Nephron (organoid): ENCODE measurements at regions not wholly inside any gene's neighbourhood (a gene's known extent, or its start where the extent isn't known, plus 50 kb on each side); places are given as distances from the start of the nearest gene placed in this dataset.
A peak's percentile ranks its signal among the peaks of the same experiment; 100 is the strongest.

Source experiments
- H3K27ac Mint-ChIP-seq, 3 experiments: 2 replicates each; pipeline ENCODE4 v1.8.0; 2020; ENCODE audit warnings: mixed read lengths in 3 of 3, mild to moderate bottlenecking in 2 of 3, moderate library complexity in 1 of 3
- H3K27me3 Mint-ChIP-seq: 2 replicates; pipeline ENCODE4 v1.8.0; 2021; ENCODE audit warnings: low read depth, mild to moderate bottlenecking, moderate library complexity, mixed read lengths
- H3K36me3 Mint-ChIP-seq: 2 replicates; pipeline ENCODE4 v1.8.0; 2020; ENCODE audit warnings: low read depth, mixed read lengths
- H3K4me1 Mint-ChIP-seq: 2 replicates; pipeline ENCODE4 v1.8.0; 2020; ENCODE audit warnings: mixed read lengths
- H3K4me3 Mint-ChIP-seq, 3 experiments: 2 replicates each; pipeline ENCODE4 v1.8.0; 2020; ENCODE audit warnings: mild to moderate bottlenecking in 3 of 3, mixed read lengths in 3 of 3, moderate library complexity in 2 of 3
- H3K9me3 Mint-ChIP-seq: 2 replicates; pipeline ENCODE4 v1.8.0; 2020; ENCODE audit warnings: mixed read lengths
- TF ChIP-seq, protein P1 (sequence below), 3 experiments: fragments of 200-600 bp; sonication (generic); IDR thresholded peaks; one replicate each; pipeline ENCODE4 v1.5.0; 2021; ENCODE audit warnings: antibody characterized with exemption in 3 of 3; ENCODE audit not compliant: unreplicated experiment in 3 of 3

DNA sequence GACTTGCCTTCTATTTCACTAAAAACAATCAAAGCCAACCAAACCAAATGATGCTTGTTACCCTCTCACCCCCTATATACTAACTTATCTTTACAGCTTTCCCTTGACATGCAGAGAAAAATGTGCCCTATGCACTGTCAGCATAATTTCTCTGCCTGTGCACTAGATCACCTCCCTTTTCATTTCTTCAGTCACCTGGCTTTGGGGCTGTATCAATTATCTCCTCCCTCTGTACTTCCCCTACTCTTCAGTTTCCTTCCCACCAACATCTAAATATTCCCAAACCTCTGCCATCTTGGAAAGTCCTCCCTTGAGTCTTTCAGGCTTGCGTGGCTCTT, 103.5 kb upstream of the TAPT1 start:
- no peaks in the 10 kb centered on the region for H3K9me3 Mint-ChIP-seq
- H3K4me1 Mint-ChIP-seq, result peaks cover 24% of the 10 kb centered on the region
- peak overlapping the region in 2 of 3 experiments; percentile 37 to 51 for H3K27ac Mint-ChIP-seq
- H3K36me3 Mint-ChIP-seq, result no peaks in the 10 kb centered on the region
- no peak overlapping the region for H3K4me3 Mint-ChIP-seq
- TF ChIP-seq, protein P1, sequence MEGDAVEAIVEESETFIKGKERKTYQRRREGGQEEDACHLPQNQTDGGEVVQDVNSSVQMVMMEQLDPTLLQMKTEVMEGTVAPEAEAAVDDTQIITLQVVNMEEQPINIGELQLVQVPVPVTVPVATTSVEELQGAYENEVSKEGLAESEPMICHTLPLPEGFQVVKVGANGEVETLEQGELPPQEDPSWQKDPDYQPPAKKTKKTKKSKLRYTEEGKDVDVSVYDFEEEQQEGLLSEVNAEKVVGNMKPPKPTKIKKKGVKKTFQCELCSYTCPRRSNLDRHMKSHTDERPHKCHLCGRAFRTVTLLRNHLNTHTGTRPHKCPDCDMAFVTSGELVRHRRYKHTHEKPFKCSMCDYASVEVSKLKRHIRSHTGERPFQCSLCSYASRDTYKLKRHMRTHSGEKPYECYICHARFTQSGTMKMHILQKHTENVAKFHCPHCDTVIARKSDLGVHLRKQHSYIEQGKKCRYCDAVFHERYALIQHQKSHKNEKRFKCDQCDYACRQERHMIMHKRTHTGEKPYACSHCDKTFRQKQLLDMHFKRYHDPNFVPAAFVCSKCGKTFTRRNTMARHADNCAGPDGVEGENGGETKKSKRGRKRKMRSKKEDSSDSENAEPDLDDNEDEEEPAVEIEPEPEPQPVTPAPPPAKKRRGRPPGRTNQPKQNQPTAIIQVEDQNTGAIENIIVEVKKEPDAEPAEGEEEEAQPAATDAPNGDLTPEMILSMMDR (IDR thresholded peaks at IDR 0.05; ENCODE audit: unreplicated experiment in 3 of 3), result no peak
- H3K27me3 Mint-ChIP-seq, result no peaks in the 10 kb centered on the region

DNA sequence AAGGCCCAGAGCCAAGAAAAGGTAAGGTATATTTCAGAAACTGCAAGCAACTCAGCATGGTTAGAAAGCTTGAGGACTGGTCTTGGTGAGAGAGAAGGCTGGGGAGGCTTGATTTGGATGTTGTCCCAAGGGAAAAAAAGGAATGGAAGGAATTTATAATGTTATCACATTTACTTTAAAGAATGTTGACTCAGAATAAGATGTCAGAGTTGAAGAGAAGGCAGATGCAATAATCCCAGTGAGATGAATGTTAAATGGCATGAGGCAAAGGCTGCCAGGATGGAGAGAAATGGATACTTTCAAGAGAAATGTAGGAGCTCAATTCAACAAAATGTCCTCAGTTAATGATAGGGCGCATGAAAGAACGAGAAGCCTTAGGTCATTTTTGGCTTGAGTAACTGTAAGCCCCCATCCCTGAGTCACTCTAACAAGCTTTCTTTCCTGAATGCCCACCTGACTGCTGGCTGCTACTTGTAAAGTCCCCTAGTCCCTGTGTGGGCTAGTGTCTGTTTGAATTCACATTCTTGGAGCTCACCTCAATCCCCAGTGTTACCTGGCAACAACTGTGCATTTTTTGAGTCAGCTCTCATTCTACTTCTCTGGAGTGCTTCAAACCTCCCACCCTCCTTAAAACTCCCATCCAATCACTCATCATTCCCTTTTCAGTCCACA, 103.0 kb upstream of the TAPT1 start:
- Mint-ChIP-seq H3K4me3 (no peak overlapping the region), H3K9me3 (no peaks in the 10 kb centered on the region), H3K27ac (peak overlapping the region in 2 of 3 experiments; percentile 37 to 51), H3K27me3 (peaks cover under 1% of the 10 kb centered on the region), H3K4me1 (peaks cover 19% of the 10 kb centered on the region), H3K36me3 (no peaks in the 10 kb centered on the region)
- TF ChIP-seq, protein P1 (IDR thresholded peaks at IDR 0.05; ENCODE audit: unreplicated experiment in 3 of 3), result no peak

DNA sequence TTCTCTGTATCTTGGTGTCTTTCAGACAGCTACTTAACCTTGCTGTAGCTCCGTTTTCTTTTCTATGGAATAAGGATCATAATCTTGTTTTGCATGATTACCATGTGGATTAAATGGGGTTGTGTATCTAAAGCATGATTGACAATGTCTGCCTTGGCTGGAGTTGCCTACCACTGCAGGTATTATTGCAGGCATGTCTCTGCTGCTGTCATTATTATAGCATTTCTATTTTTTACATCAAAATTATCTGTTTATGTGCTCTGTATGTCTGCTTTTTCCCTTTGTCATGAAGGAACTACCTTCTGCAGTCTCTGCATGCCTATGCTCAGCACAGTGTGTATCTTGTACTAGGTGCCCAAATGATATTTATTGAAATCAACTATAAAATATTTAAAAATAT, 95.9 kb upstream of the TAPT1 start:
- TF ChIP-seq, protein P1 (IDR thresholded peaks at IDR 0.05; ENCODE audit: unreplicated experiment in 3 of 3), result no peak
- no peak overlapping the region for H3K4me3 Mint-ChIP-seq
- peaks cover 5% of the 10 kb centered on the region for H3K27me3 Mint-ChIP-seq
- H3K4me1 Mint-ChIP-seq, result no peaks in the 10 kb centered on the region
- peaks cover 6% of the 10 kb centered on the region for H3K9me3 Mint-ChIP-seq
- no peaks in the 10 kb centered on the region for H3K36me3 Mint-ChIP-seq
- H3K27ac Mint-ChIP-seq, result no peak overlapping the region

DNA sequence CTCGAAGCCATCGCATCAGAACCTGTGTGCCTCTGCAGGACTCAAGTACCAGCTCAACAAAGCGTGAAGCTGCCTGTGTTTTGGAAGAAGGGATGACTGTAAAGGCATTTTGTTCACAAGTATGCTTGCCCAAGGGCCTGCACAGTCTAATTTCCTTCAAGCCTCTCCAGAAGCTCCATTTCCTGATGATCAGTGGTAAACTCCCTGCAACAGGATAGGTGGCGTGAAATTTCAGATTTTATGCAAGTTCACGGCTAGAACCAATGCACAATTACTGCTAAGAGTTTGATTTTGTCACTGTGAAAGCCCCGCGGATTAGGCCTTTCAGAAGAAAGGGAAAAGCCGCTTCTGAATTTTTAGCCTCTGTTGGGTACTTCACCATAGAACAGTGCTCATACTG, 89.2 kb upstream of the TAPT1 start:
- H3K4me3 Mint-ChIP-seq, result no peak overlapping the region
- H3K4me1 Mint-ChIP-seq, result no peaks in the 10 kb centered on the region
- H3K36me3 Mint-ChIP-seq, result no peaks in the 10 kb centered on the region
- no peaks in the 10 kb centered on the region for H3K9me3 Mint-ChIP-seq
- TF ChIP-seq, protein P1 (IDR thresholded peaks at IDR 0.05; ENCODE audit: unreplicated experiment in 3 of 3), result no peak
- peaks cover 10% of the 10 kb centered on the region for H3K27me3 Mint-ChIP-seq
- no peak overlapping the region for H3K27ac Mint-ChIP-seq

DNA sequence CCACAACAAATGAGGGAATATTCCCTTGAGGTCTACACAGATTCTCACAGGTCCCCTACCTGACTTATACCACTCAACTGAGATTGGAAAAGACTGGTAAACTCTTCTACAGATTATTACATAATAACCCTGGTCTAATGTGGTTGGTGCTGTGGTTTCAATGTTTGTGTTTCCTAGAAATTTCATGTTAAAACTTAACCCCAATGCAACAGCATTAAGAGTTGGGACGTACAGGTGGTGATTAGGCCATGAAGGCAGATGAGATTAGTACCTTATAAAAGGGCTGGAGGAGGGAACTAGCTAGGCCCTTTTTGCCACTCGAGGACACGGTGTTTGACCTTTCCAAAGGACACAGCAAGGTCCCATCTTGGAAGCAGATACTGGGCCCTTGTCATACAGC, 84.3 kb upstream of the TAPT1 start:
- H3K36me3 Mint-ChIP-seq, result no peaks in the 10 kb centered on the region
- TF ChIP-seq, protein P1 (IDR thresholded peaks at IDR 0.05; ENCODE audit: unreplicated experiment in 3 of 3), result no peak
- no peak overlapping the region for H3K4me3 Mint-ChIP-seq
- H3K27ac Mint-ChIP-seq, result no peak overlapping the region
- peaks cover 14% of the 10 kb centered on the region for H3K27me3 Mint-ChIP-seq
- no peaks in the 10 kb centered on the region for H3K4me1 Mint-ChIP-seq
- H3K9me3 Mint-ChIP-seq, result no peaks in the 10 kb centered on the region

DNA sequence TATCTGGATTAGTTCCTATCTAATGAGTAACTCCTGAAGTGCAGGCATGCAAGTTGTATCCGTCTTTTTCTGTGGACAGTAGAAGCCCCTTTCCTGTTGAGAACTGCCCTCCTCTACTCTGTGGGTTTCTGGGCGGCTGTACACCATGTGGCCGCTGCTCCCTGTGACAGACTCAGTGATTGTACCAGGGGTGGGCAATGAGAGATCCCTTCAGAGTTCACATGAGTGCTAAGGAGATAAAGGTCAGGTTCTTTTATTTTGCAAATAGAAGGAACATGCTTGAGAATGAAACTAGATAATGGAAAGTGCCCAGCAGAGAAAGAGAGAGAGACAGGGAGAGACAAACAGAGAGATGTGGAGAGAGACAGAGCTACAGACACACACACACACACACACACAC, 76.4 kb upstream of the TAPT1 start:
- Mint-ChIP-seq H3K27me3 (no peaks in the 10 kb centered on the region), H3K9me3 (peaks cover 5% of the 10 kb centered on the region), H3K4me3 (no peak overlapping the region), H3K36me3 (peaks cover under 1% of the 10 kb centered on the region), H3K27ac (no peak overlapping the region), H3K4me1 (no peaks in the 10 kb centered on the region)
- TF ChIP-seq, protein P1 (IDR thresholded peaks at IDR 0.05; ENCODE audit: unreplicated experiment in 3 of 3), result no peak
